Naive thymus-derived CD8-positive, alpha-beta T cell (primary cell): ENCODE measurements at regions not wholly inside any gene's neighbourhood (a gene's known extent, or its start where the extent isn't known, plus 50 kb on each side); places are given as distances from the start of the nearest gene placed in this dataset.

Experiments used
- ATAC-seq, 2 donors: fragments of 150-1000 bp; cut with Tn5 transposase in 1 of 2; sonication (Bioruptor Pico), chemical (Tn5 transposase) in 1 of 2; 1 replicate in 1 of 2; 2 replicates in 1 of 2; pipeline ENCODE4 v1.10.0; 2021; ENCODE audit warnings: mild to moderate bottlenecking in 2 of 2, moderate library complexity in 2 of 2
- POLR2A ChIA-PET: fragments of 350-600 bp; sonication (Branson Sonifier 250); formaldehyde crosslinking; loops from one replicate; lab custom pipeline; 2021; ENCODE audit warnings: antibody characterized with exemption; lab: Charles Lee
- DNase-seq, 10 donors: peaks; one replicate each; pipeline versions ENCODE4 v3.0.0 to v3.0.0-alpha.2; 2020 to 2022
- H3K27ac Mint-ChIP-seq, 10 donors: one replicate each; pipeline ENCODE4 v1.8.0; 2020 to 2022; ENCODE audit warnings: mild to moderate bottlenecking in 10 of 10, mixed read lengths in 10 of 10, moderate library complexity in 4 of 10, inconsistent platforms in 1 of 10
- H3K27me3 Mint-ChIP-seq, 5 donors: one replicate each; pipeline ENCODE4 v1.8.0; 2021 to 2022; ENCODE audit warnings: mixed read lengths in 5 of 5
- H3K36me3 Mint-ChIP-seq, 3 donors: one replicate each; pipeline ENCODE4 v1.8.0; 2020 to 2022; ENCODE audit warnings: mixed read lengths in 3 of 3, mild to moderate bottlenecking in 2 of 3, inconsistent platforms in 1 of 3
- H3K4me1 Mint-ChIP-seq, 4 donors: one replicate each; pipeline ENCODE4 v1.8.0; 2021 to 2022; ENCODE audit warnings: mixed read lengths in 4 of 4
- H3K4me3 Mint-ChIP-seq, 10 donors: one replicate each; pipeline ENCODE4 v1.8.0; 2020 to 2022; ENCODE audit warnings: mild to moderate bottlenecking in 10 of 10, mixed read lengths in 10 of 10, moderate library complexity in 6 of 10, inconsistent platforms in 1 of 10
- H3K9me3 Mint-ChIP-seq, 9 donors: one replicate each; pipeline ENCODE4 v1.8.0; 2020 to 2022; ENCODE audit warnings: mixed read lengths in 9 of 9, mild to moderate bottlenecking in 3 of 9, inconsistent platforms in 1 of 9, moderate library complexity in 1 of 9

DNA sequence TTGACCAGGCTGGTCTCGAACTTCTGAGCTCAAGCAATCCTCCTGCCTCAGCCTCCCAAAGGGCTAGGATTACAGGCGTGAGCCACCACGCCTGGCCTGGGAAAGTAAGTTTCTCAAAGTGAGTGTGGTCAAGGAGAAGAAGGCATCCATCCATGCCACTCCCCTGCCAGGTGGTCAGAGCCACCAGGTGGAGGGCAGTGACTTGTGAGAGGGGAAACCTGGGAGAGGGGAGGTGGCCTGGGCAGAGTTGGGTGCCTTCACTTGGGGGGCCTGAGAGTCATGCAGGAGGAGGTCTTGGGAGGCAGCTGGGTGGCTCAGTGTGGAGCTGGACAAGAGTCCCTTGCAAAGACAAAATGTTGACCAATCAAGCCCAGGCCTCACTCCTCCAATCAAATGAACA lies 470.0 kb downstream of the MATN1 start:
- H3K4me1 Mint-ChIP-seq, result no peaks in the 10 kb centered on the region
- no peak for DNase-seq
- POLR2A ChIA-PET, result no interaction called here
- no peak overlapping the region for H3K27ac Mint-ChIP-seq
- no peaks in the 10 kb centered on the region for H3K36me3 Mint-ChIP-seq
- no peak overlapping the region for H3K4me3 Mint-ChIP-seq
- H3K9me3 Mint-ChIP-seq, result no peaks in the 10 kb centered on the region
- no peak for ATAC-seq
- peaks cover 7 to 40% (median 19%) of the 10 kb centered on the region in 5 donors for H3K27me3 Mint-ChIP-seq

DNA sequence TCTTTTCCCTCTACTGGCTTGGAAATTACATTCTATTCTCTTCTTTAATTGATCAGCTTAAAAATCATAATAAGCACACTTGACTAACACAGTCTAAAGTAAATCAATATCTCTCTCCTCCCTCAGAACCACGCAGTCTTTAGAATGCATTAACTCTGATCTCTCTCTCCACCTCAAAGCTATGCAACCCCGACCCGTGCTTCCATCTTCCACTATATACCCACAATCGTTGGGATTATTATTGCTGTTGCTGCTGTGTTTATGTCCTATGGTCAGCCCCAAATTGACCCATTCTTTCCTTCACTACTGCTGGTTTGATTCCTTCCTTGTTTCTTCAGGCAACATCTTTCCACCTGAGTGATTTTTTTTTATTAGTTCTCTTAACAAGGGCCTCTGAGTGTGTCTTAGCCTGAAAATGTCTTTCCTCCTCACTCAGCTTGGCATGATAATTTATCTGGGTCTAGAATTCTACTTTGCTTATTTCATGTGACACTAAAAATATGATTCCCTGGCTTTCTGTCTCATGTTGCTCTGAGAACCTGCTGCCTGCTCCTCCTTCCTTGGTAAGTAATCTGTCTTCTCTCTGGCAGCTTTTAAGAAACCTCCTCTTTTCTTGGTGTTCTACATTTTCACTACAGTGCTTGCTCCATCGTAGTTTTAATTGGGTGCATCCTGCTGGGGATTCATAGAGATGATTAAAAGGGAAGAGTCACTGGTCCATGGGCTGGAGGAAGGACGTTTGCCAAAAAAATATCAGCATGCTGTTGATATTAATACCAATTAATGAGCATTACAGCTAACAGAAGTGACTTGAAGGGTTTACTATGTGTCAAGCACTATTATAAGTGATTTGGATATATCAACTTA lies 472.2 kb downstream of the MATN1 start:
- POLR2A ChIA-PET, result no interaction called here
- Mint-ChIP-seq H3K36me3 (no peaks in the 10 kb centered on the region), H3K27ac (no peak overlapping the region), H3K4me3 (no peak overlapping the region), H3K4me1 (no peaks in the 10 kb centered on the region), H3K9me3 (no peaks in the 10 kb centered on the region), H3K27me3 (peaks cover 4 to 33% (median 16%) of the 10 kb centered on the region in 5 donors)
- no peak for ATAC-seq
- DNase-seq, result no peak

DNA sequence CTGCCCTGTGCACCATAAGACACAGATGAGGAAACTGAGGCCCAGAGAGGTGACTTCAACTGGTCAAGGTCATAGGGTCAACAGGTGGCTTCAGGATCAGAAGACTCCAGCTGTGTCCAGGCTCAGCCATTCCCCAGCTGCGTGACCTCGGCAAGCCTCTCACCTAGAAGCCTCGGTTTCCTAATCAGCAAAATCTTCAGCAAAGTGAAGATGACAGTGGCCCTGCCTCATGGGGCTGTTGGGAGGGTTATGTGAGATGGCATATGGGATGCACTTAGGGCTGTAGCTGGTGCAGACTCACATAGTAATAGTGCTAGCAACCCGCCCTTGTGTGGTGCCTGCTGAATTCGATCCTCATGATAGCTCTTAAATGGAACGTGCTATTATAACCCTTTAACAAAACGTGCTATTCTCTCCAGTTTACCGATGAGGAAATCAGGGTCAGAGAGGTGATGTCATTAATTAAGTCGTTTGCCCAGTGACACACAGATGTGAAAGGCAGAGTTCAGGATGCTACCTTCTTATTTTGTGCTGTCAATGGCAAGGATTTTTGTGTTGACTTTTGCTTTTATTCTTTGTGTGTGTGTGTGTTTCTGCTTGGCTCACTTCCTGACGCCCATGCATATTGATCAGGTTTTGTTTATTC lies 472.9 kb downstream of the MATN1 start:
- no peak for ATAC-seq
- H3K4me1 Mint-ChIP-seq, result no peaks in the 10 kb centered on the region
- POLR2A ChIA-PET, result no interaction called here
- no peak for DNase-seq
- no peak overlapping the region for H3K27ac Mint-ChIP-seq
- H3K27me3 Mint-ChIP-seq, result peaks cover 4 to 33% (median 17%) of the 10 kb centered on the region in 5 donors
- H3K4me3 Mint-ChIP-seq, result no peak overlapping the region
- H3K36me3 Mint-ChIP-seq, result no peaks in the 10 kb centered on the region
- no peaks in the 10 kb centered on the region for H3K9me3 Mint-ChIP-seq

DNA sequence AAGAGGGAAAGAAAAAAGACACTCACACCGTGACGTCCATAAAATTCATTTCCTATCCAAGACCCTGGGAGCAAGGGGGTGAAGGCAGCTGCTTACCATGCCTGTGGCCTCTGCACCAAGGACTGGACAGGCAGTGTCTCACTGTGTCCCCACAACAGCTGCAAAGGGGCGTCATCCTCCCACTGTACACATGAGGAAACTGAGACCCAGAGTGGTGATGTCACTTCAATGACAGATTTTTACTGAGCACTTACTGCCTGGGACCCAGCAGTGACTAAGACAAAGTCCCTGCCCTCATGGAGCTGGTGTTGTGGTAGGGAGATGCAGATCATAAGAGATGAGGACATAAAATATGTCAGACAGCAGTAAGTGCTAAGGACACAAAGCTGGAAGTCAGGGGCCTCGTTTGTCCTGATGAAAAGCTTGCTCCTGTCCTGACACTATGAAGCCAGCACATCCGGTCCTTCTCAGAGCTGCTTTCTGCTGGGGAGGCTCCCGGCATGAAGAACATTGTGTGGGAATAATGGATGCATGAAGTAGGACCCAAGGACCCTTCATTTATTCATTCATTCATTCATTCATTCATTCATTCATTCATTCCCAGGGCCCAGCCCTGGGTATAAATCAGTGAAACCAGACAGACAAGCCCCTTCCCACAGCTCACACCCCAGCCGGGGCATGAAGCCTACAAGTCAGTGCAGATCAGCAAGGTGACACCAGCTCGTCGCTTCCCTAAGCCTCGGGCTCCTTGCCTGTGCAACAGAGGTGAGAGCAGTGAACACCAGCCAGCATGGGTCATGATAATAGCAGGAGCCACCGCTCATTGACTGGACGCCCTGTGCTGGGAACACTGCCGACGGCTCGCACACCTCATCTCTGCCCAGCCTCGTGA lies 473.7 kb downstream of the MATN1 start:
- Mint-ChIP-seq H3K36me3 (no peaks in the 10 kb centered on the region), H3K27ac (no peak overlapping the region), H3K4me1 (no peaks in the 10 kb centered on the region), H3K27me3 (peaks cover 4 to 30% (median 16%) of the 10 kb centered on the region in 5 donors), H3K9me3 (no peaks in the 10 kb centered on the region), H3K4me3 (no peak overlapping the region)
- ATAC-seq (no peak), DNase-seq (no peak)
- POLR2A ChIA-PET, result no interaction called here

DNA sequence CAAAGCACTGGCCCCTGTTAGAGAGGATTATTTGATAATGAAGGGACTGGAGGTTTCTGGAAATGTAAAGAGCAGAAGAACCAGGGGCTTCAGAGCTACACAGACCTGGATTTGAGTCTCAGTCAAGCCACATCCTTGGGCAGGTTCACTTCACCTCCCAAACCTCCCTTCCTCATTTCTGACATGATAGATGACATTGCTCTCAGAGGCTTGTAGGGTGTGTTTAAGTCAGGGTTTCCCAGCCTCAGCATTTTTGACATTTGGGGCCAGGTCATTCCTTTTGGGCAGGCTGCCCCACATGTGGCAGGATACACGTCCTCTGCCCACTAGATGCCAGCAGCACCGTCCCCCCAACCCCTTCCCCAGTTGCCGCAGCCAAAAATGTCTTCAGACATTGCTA lies 474.6 kb downstream of the MATN1 start:
- no peaks in the 10 kb centered on the region for H3K36me3 Mint-ChIP-seq
- peaks cover 4 to 30% (median 20%) of the 10 kb centered on the region in 5 donors for H3K27me3 Mint-ChIP-seq
- H3K4me1 Mint-ChIP-seq, result no peaks in the 10 kb centered on the region
- H3K9me3 Mint-ChIP-seq, result no peaks in the 10 kb centered on the region
- no peak overlapping the region for H3K27ac Mint-ChIP-seq
- ATAC-seq (no peak), DNase-seq (no peak)
- no peak overlapping the region for H3K4me3 Mint-ChIP-seq
- POLR2A ChIA-PET, result no interaction called here

DNA sequence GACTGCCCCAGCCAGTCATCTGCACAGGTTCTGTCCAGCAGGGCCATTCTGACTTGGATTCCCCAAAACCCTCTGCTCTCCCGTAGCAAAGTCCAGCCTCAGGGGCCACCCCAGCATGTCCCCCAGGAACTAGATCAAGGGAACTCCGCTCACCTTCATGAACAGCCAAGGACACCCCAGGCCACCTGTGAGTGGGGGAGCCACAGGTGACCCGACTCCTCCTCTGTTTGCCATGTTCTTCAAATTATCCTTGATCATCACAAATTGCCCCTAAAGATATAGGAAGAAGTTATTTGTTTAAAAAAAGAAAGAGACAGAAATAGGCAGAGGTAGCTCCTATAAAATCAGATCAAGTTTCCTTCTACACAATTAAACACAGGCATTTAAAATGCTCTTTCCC lies 475.0 kb downstream of the MATN1 start:
- H3K4me1 Mint-ChIP-seq, result no peaks in the 10 kb centered on the region
- no peak for ATAC-seq
- no peak overlapping the region for H3K27ac Mint-ChIP-seq
- no peaks in the 10 kb centered on the region for H3K9me3 Mint-ChIP-seq
- H3K4me3 Mint-ChIP-seq, result no peak overlapping the region
- POLR2A ChIA-PET, result no interaction called here
- DNase-seq, result no peak
- H3K36me3 Mint-ChIP-seq, result no peaks in the 10 kb centered on the region
- H3K27me3 Mint-ChIP-seq, result peaks cover 4 to 27% (median 17%) of the 10 kb centered on the region in 5 donors

DNA sequence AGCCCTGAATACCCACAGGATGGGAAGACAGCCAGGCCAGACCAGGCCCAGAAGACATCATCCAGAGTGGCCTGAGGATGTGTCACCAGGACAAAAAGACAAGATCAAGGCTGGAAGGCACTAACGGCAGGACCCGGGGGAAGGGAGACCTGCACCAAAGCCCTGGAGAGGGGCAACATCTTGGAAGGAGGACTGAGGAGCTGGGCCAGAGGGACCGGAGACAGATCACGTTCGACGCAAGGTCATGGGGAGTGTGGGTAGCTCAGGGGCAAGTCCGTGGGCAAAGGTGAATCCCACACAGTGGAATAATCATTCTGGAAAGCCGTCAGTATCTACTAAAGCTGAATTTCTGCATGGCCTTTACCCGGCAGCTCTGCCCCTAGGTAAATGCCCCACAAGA lies 478.6 kb downstream of the MATN1 start:
- H3K27me3 Mint-ChIP-seq, result peaks cover 4 to 35% (median 23%) of the 10 kb centered on the region in 5 donors
- ATAC-seq (no peak), DNase-seq (no peak)
- H3K4me3 Mint-ChIP-seq, result no peak overlapping the region
- H3K36me3 Mint-ChIP-seq, result peaks cover 0 to 3% (median 0%) of the 10 kb centered on the region in 3 donors
- peak overlapping the region in 1 of 10 donors; percentile 41 for H3K27ac Mint-ChIP-seq
- H3K9me3 Mint-ChIP-seq, result no peaks in the 10 kb centered on the region
- no peaks in the 10 kb centered on the region for H3K4me1 Mint-ChIP-seq
- POLR2A ChIA-PET, result no interaction called here

DNA sequence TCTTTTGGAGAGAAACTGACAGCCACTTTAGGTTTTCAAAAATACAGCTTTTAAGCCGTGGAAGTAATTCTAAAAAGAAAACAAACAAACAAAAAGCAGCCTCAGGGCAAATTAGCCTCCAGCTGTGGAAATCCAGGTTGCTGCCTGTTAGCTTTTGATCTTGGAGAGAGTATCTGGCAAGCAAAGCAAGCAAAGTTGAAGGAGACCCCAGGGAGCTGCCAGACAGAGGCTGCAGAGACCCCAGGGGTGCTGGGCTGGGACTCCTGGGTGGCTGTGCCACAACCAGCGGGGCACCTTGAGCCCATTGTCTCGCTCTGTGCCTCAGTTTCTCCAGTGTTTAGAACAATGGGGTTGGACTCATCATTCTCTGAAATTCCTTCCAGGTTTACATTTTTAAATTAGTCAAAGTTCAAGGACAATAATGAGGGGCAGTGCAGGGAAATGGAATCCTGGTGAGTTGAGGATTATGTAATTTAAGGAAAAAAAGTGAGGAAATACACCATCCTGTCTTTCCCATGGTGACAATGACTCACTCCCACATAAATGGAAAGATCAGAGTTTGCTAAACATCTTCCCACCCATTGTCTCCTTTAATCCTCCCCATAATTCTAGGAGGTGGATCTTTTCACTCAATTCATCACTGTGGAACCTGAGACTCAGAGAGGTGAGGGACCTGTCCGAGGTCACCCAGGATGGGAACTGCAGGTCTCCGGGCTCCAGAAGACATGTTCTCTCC lies 480.5 kb downstream of the MATN1 start:
- Mint-ChIP-seq H3K9me3 (peaks cover 0 to 10% (median 0%) of the 10 kb centered on the region in 9 donors), H3K27me3 (peaks cover 4 to 40% (median 23%) of the 10 kb centered on the region in 5 donors), H3K4me3 (no peak overlapping the region), H3K27ac (no peak overlapping the region), H3K4me1 (no peaks in the 10 kb centered on the region), H3K36me3 (peaks cover 0 to 8% (median 0%) of the 10 kb centered on the region in 3 donors)
- ATAC-seq, result no peak
- POLR2A ChIA-PET, result no interaction called here
- DNase-seq, result no peak

DNA sequence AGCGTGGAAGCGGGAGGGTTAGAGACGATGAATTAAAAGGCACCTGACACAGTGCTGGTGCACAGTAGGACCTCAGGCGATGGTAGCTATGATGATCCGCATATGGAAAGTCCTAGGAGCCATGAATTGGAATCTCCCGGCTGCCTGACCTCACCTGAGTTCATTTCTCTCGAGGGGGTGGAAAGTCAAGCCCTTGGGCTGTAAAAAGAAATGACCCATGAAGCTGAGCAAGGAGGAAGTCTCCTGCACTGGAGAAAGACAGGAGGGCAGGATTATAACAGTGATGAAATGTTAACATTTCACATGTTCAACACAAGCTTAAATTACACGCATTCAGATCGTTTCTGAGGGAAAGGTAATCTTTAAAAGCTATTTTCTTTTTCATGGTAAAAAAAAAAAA lies 481.2 kb downstream of the MATN1 start:
- H3K9me3 Mint-ChIP-seq, result peaks cover 0 to 11% (median 0%) of the 10 kb centered on the region in 9 donors
- no peak overlapping the region for H3K27ac Mint-ChIP-seq
- H3K4me1 Mint-ChIP-seq, result no peaks in the 10 kb centered on the region
- H3K27me3 Mint-ChIP-seq, result peaks cover 4 to 40% (median 23%) of the 10 kb centered on the region in 5 donors
- POLR2A ChIA-PET, result no interaction called here
- no peak for DNase-seq
- peaks cover 0 to 8% (median 0%) of the 10 kb centered on the region in 3 donors for H3K36me3 Mint-ChIP-seq
- H3K4me3 Mint-ChIP-seq, result no peak overlapping the region
- ATAC-seq, result no peak

DNA sequence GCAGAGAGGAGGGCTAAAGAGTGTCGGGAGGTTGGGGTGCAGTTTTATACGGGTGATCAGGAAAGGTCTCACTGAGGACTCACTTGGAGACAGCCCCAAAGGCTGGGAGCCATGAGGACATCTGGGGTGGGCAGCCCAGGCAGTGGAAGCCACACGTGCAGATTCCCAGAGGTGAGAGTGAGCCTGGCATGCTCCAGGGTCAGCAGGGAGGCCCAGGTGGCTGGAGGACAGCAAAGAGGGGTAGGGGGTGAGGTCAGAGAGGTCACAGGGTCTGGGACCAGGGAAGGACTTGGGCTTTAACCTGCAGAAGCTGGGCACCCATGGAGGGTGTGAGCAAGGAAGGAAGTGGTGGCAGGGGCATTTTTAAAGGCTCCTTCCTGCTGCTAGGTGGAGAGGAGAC lies 481.7 kb downstream of the MATN1 start:
- Mint-ChIP-seq H3K9me3 (peaks cover 0 to 11% (median 0%) of the 10 kb centered on the region in 9 donors), H3K4me1 (no peaks in the 10 kb centered on the region), H3K27me3 (peaks cover 4 to 40% (median 21%) of the 10 kb centered on the region in 5 donors), H3K36me3 (peaks cover 0 to 8% (median 0%) of the 10 kb centered on the region in 3 donors), H3K27ac (no peak overlapping the region), H3K4me3 (no peak overlapping the region)
- no peak for DNase-seq
- ATAC-seq, result no peak
- POLR2A ChIA-PET, result no interaction called here

DNA sequence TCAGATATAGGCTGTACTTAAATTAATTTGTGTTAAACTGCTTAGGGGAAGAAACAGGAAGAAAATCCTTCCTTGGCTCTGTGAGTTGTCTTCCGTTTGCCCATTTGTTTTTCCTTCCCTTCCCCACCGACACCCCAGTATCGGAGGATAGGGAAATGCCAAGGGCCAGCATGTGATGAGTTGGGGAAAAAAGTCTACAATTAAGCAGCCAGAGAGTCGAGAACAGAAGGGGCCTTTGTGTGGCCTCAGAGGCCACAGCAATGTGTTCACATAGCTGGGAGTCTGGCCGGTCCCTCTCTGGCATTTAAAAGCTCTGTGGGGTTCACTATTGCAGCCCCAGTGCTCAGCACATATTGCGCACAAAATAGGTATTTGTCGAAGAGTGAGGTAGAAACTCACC lies 489.3 kb downstream of the MATN1 start:
- no peak for DNase-seq
- POLR2A ChIA-PET, result no interaction called here
- peaks cover 0 to 11% (median 0%) of the 10 kb centered on the region in 9 donors for H3K9me3 Mint-ChIP-seq
- no peak overlapping the region for H3K27ac Mint-ChIP-seq
- H3K4me3 Mint-ChIP-seq, result no peak overlapping the region
- H3K36me3 Mint-ChIP-seq, result peaks cover 0 to 5% (median 0%) of the 10 kb centered on the region in 3 donors
- H3K4me1 Mint-ChIP-seq, result no peaks in the 10 kb centered on the region
- ATAC-seq, result no peak
- H3K27me3 Mint-ChIP-seq, result peaks cover 4 to 23% (median 11%) of the 10 kb centered on the region in 5 donors

DNA sequence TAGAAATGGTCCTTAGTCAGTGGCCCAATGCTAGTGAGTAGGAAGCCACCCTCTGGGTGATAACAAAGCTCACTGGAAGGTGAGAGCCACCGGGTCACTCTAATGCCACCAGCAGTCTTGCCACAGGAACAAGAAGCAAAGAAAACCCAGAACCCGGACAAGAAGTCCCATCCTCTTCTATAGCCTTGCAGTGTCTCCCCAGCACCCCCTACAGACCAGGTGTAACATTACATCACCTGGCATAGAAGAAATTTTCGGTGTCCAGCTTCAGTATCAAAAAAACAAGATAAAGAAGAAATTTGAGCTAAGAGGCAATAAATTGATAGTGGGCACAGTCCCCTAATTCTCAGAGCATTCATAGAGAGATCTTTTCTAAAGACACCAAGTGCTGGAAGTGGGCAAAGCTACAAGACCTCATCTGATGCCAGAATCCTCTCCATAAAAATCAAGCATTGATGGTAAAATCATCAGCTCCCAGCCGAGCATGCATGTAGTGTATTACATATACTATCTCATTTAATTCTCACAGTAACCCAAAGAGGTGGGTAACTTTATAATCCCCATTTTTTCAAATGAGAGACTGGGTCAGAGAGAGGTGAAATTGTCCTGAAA lies 491.0 kb downstream of the MATN1 start:
- Mint-ChIP-seq H3K36me3 (no peaks in the 10 kb centered on the region), H3K4me3 (no peak overlapping the region), H3K9me3 (peaks cover 0 to 1% (median 0%) of the 10 kb centered on the region in 9 donors), H3K27me3 (peaks cover 5 to 35% (median 12%) of the 10 kb centered on the region in 5 donors), H3K27ac (no peak overlapping the region), H3K4me1 (no peaks in the 10 kb centered on the region)
- ATAC-seq, result no peak
- DNase-seq, result peak in 3 of 10 donors; percentile 1 to 5 (median 2)
- POLR2A ChIA-PET, result no interaction called here
